Omental fat pad (tissue), 3 donors: ENCODE measurements at regions not wholly inside any gene's neighbourhood (a gene's known extent, or its start where the extent isn't known, plus 50 kb on each side); places are given as distances from the start of the nearest gene placed in this dataset.

Experiments
- ATAC-seq: fragments of 150-250 bp; one replicate; pipeline ENCODE4 v1.9.1; 2016; ENCODE audit warnings: mild to moderate bottlenecking, moderate library complexity; ENCODE audit not compliant: low FRiP score
- DNase-seq: peaks from one replicate; pipeline ENCODE4 v3.0.0-alpha.2; 2019; ENCODE audit warnings: low spot score
- CTCF ChIP-seq, 3 donors: fragments of 450-650 bp; IDR thresholded peaks; one replicate each; pipeline ENCODE4 v1.5.1; 2016 to 2017; ENCODE audit warnings: antibody characterized with exemption in 3 of 3, mild to moderate bottlenecking in 3 of 3, moderate library complexity in 2 of 3

GRCh38 chr11:92727123-92727522, 242.3 kb upstream of the MTNR1B start:
- ATAC-seq (no peak), DNase-seq (no peak)
- TF ChIP-seq CTCF (IDR thresholded peaks at IDR 0.05), result no peak

GRCh38 chr11:92727769-92728168, 241.7 kb upstream of the MTNR1B start:
- ATAC-seq (no peak), DNase-seq (no peak)
- no peak for TF ChIP-seq CTCF (IDR thresholded peaks at IDR 0.05)

GRCh38 chr11:92728628-92729027, 240.8 kb upstream of the MTNR1B start:
- TF ChIP-seq CTCF (IDR thresholded peaks at IDR 0.05), result no peak
- ATAC-seq, result no peak
- DNase-seq, result no peak

- ATAC-seq (no peak), DNase-seq (no peak)
- no peak for TF ChIP-seq CTCF (IDR thresholded peaks at IDR 0.05)
Observed at GRCh38 chr11:92735039-92735438, 234.4 kb upstream of the MTNR1B start.

GRCh38 chr11:92738276-92738675, 231.2 kb upstream of the MTNR1B start:
- TF ChIP-seq CTCF (IDR thresholded peaks at IDR 0.05), result no peak
- ATAC-seq, result no peak
- DNase-seq, result no peak

GRCh38 chr11:92739041-92739440, 230.4 kb upstream of the MTNR1B start:
- no peak for DNase-seq
- TF ChIP-seq CTCF (IDR thresholded peaks at IDR 0.05), result no peak

GRCh38 chr11:92739491-92739890, 230.0 kb upstream of the MTNR1B start:
- ATAC-seq, result peak; percentile 17
- no peak for TF ChIP-seq CTCF (IDR thresholded peaks at IDR 0.05)

More at GRCh38 chr11:92739041-92739440, 230.4 kb upstream of the MTNR1B start:
- peak; percentile 38 for ATAC-seq

More at GRCh38 chr11:92739491-92739890, 230.0 kb upstream of the MTNR1B start:
- DNase-seq, result no peak
